ENCODE measurements at regions not wholly inside any gene's neighbourhood (a gene's known extent, or its start where the extent isn't known, plus 50 kb on each side); places are given as distances from the start of the nearest gene placed in this dataset.

- TF ChIP-seq CTCF (conservative IDR thresholded peaks at IDR 0.05; ENCODE audit: low read depth, low read length): no peak
- no peak for TF ChIP-seq EZH2 (IDR thresholded peaks at IDR 0.05; ENCODE audit: low read length, unreplicated experiment)
- no peak for TF ChIP-seq EZH2phosphoT487 (IDR thresholded peaks at IDR 0.05; ENCODE audit: borderline replicate concordance, low read length)
Observed at GRCh38 chr2:128791120-128791984, 472.7 kb upstream of the HS6ST1 start.
